WTC11 (cell line): ENCODE measurements at regions not wholly inside any gene's neighbourhood (a gene's known extent, or its start where the extent isn't known, plus 50 kb on each side); places are given as distances from the start of the nearest gene placed in this dataset.
"Not testable (repeated sequence)": the region's sequence is repeated elsewhere in the genome, so short reads cannot be mapped to it uniquely, and the experiment has no call there.

Experiments used
- ATAC-seq: fragments of 200-7000 bp; cut with Tn5 transposase; 2 replicates; pipeline ENCODE4 v1.10.0; 2021; ENCODE audit warnings: mild to moderate bottlenecking, moderate library complexity
- CTCF ChIA-PET: fragments of 300-600 bp; sonication (Branson Sonifier 250); formaldehyde crosslinking; loops from one replicate; lab custom pipeline; 2021; ENCODE audit warnings: antibody characterized with exemption; lab: Charles Lee
- POLR2A ChIA-PET: fragments of 350-600 bp; sonication (Branson Sonifier 250); formaldehyde crosslinking; loops from one replicate; lab custom pipeline; 2021; ENCODE audit warnings: antibody characterized with exemption; lab: Charles Lee
- DNase-seq: peaks from one replicate; pipeline ENCODE4 v3.0.0; 2021; ENCODE audit warnings: low spot score
- H3K27ac Mint-ChIP-seq: 2 replicates; pipeline ENCODE4 v1.8.0; 2021; ENCODE audit warnings: mixed read lengths
- H3K27me3 Mint-ChIP-seq: 2 replicates; pipeline ENCODE4 v1.8.0; 2021; ENCODE audit warnings: low read depth, mild to moderate bottlenecking, moderate library complexity, mixed read lengths
- H3K36me3 Mint-ChIP-seq: 2 replicates; pipeline ENCODE4 v1.8.0; 2021; ENCODE audit warnings: mixed read lengths
- H3K4me1 Mint-ChIP-seq: 2 replicates; pipeline ENCODE4 v1.8.0; 2022; ENCODE audit warnings: mixed read lengths
- H3K4me3 Mint-ChIP-seq: 2 replicates; pipeline ENCODE4 v1.8.0; 2021; ENCODE audit warnings: mild to moderate bottlenecking, moderate library complexity, mixed read lengths
- H3K9me3 Mint-ChIP-seq: 2 replicates; pipeline ENCODE4 v1.8.0; 2021; ENCODE audit warnings: mixed read lengths
- TF ChIP-seq, protein P1 (sequence below): fragments of 200-600 bp; IDR thresholded peaks from 2 replicates; pipeline ENCODE4 v1.8.0; 2022; ENCODE audit warnings: antibody characterized with exemption

DNA sequence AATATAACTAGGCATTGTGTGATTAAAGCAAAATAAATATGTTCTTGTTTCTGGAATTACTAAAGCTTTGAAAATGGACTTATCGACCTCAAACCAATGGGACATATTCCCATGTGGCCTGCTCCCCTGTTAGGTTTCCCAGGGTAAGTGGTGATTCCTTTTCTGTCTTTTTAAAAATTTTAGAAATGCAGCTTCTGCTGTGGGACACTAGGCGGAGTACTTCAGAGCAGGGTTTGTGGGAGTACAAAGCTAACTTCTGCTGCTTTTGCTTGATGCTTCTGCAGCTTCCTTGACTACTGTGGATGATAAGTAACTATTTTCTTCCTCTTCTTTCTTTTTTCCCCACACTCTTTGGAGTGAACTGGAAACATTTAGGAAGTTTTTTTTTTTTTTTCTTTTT is 2632.4 kb upstream of the DEFB115 start:
- H3K4me1 Mint-ChIP-seq, POLR2A ChIA-PET, ATAC-seq, H3K4me3 Mint-ChIP-seq, H3K36me3 Mint-ChIP-seq, H3K27ac Mint-ChIP-seq, DNase-seq, H3K27me3 Mint-ChIP-seq: not testable (repeated sequence)
- peaks cover 43% of the 10 kb centered on the region for H3K9me3 Mint-ChIP-seq
- CTCF ChIA-PET, result interaction anchor here (0.7 kb wide), 1 partner anchor 25 kb away, joined by 7 read pairs; no protein-coding TSS in a partner anchor
- TF ChIP-seq, protein P1, sequence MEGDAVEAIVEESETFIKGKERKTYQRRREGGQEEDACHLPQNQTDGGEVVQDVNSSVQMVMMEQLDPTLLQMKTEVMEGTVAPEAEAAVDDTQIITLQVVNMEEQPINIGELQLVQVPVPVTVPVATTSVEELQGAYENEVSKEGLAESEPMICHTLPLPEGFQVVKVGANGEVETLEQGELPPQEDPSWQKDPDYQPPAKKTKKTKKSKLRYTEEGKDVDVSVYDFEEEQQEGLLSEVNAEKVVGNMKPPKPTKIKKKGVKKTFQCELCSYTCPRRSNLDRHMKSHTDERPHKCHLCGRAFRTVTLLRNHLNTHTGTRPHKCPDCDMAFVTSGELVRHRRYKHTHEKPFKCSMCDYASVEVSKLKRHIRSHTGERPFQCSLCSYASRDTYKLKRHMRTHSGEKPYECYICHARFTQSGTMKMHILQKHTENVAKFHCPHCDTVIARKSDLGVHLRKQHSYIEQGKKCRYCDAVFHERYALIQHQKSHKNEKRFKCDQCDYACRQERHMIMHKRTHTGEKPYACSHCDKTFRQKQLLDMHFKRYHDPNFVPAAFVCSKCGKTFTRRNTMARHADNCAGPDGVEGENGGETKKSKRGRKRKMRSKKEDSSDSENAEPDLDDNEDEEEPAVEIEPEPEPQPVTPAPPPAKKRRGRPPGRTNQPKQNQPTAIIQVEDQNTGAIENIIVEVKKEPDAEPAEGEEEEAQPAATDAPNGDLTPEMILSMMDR, result 0 out of 2 replicates have a peak, but pooled peaks have one; percentile 19

- peaks cover 39% of the 10 kb centered on the region for H3K9me3 Mint-ChIP-seq
These were observed 2616.6 kb upstream of the DEFB115 start for GRCh38 chr20:28640831-28641230.

More at GRCh38 chr20:28640831-28641230, 2616.6 kb upstream of the DEFB115 start:
- Mint-ChIP-seq H3K4me1 (peaks cover 13% of the 10 kb centered on the region), H3K36me3 (peaks cover 22% of the 10 kb centered on the region)
- CTCF ChIA-PET, ATAC-seq, H3K4me3 Mint-ChIP-seq, POLR2A ChIA-PET, H3K27ac Mint-ChIP-seq, DNase-seq, H3K27me3 Mint-ChIP-seq: not testable (repeated sequence)
